ENCODE measurements at regions not wholly inside any gene's neighbourhood (a gene's known extent, or its start where the extent isn't known, plus 50 kb on each side); places are given as distances from the start of the nearest gene placed in this dataset.

DNA sequence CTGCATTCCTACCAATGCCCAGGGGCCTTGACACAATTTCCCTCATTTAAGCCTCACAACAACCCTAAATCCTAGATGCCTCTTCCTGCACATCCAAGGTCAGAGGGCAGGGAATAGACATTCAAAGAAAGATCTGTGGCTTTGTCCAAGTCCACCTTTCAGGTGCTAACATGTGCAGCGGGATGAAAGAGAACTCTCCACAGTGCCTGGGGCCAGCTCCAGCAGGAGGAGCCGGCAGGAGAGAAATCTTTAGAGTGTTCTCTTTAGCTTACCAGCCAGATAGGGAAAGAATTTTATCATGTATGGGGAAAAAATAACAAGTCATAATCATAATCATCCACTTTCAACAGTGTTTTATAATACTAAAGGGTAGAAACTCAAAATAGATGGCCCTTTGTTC, 319.7 kb downstream of the MATN1 start:
- H3K4me1 ChIP-seq (ENCODE audit: control insufficient read depth, low read depth, low read length): no peaks in the 10 kb centered on the region
- H3K9me3 ChIP-seq (ENCODE audit: control insufficient read depth, low read depth, low read length): no peaks in the 10 kb centered on the region
- H3K27me3 ChIP-seq (ENCODE audit: control insufficient read depth, insufficient read depth, low read length): no peaks in the 10 kb centered on the region
- no peak overlapping the region for H3K27ac ChIP-seq (ENCODE audit: low read length)
- H3K9ac ChIP-seq (ENCODE audit: low read length): no peak overlapping the region
- no peaks in the 10 kb centered on the region for H3K36me3 ChIP-seq (ENCODE audit: control insufficient read depth, low read depth, low read length)
- H3K4me3 ChIP-seq (ENCODE audit: low read length): no peak overlapping the region

GRCh38 chr1:30403061-30403645, 320.2 kb downstream of the MATN1 start:
- no peaks in the 10 kb centered on the region for H3K27me3 ChIP-seq (ENCODE audit: control insufficient read depth, insufficient read depth, low read length)
- H3K9me3 ChIP-seq (ENCODE audit: control insufficient read depth, low read depth, low read length): no peaks in the 10 kb centered on the region
- H3K9ac ChIP-seq (ENCODE audit: low read length): no peak overlapping the region
- no peak overlapping the region for H3K27ac ChIP-seq (ENCODE audit: low read length)
- no peaks in the 10 kb centered on the region for H3K36me3 ChIP-seq (ENCODE audit: control insufficient read depth, low read depth, low read length)
- no peaks in the 10 kb centered on the region for H3K4me1 ChIP-seq (ENCODE audit: control insufficient read depth, low read depth, low read length)
- no peak overlapping the region for H3K4me3 ChIP-seq (ENCODE audit: low read length)

- Histone ChIP-seq H3K4me1 (ENCODE audit: control insufficient read depth, low read depth, low read length) (no peaks in the 10 kb centered on the region), H3K4me3 (ENCODE audit: low read length) (no peak overlapping the region), H3K27ac (ENCODE audit: low read length) (no peak overlapping the region), H3K9me3 (ENCODE audit: control insufficient read depth, low read depth, low read length) (no peaks in the 10 kb centered on the region), H3K27me3 (ENCODE audit: control insufficient read depth, insufficient read depth, low read length) (no peaks in the 10 kb centered on the region), H3K36me3 (ENCODE audit: control insufficient read depth, low read depth, low read length) (no peaks in the 10 kb centered on the region), H3K9ac (ENCODE audit: low read length) (no peak overlapping the region)
These were observed 321.4 kb downstream of the MATN1 start for GRCh38 chr1:30402031-30402430.

DNA sequence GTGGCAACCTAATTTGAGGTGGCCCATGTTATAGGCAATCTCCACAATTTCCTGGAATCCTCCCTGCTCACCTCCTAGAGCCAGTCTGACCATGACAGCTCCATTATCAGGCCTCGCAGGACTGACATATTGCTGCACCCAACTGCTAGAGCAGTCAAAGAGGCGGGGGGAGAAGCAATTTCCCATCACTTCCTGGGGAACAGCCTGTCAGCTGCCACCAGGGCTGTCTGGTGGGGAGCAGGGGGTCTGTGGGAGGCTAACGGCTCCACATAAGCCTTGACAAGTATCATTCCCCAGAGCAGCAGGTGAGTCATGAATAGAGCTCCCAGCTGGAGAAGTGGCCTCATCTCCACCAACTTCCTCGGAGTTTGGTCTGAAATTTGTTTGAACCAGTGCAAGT, 322.9 kb downstream of the MATN1 start:
- Histone ChIP-seq H3K9me3 (ENCODE audit: control insufficient read depth, low read depth, low read length) (no peaks in the 10 kb centered on the region), H3K4me1 (ENCODE audit: control insufficient read depth, low read depth, low read length) (no peaks in the 10 kb centered on the region)

DNA sequence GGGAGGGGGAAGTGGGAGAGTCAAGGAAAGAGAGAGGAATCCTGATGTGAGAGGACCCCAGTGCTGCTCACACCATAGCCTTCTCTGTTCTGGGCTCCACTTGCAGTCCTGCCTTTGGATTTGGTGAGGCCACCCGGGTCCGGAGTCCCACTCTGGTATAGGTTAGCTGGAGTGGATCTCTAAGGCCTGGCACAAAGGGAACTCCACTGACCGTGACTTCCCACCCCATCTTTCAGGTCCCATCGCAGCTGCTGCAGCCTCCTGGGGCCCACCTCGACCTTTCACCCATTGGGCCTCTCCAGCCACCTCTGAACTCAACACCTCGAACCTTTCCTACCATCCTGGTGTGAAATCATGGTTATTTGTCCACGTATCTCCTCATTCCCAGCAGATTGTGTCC, 324.4 kb downstream of the MATN1 start:
- Histone ChIP-seq H3K36me3 (ENCODE audit: control insufficient read depth, low read depth, low read length) (no peaks in the 10 kb centered on the region), H3K27ac (ENCODE audit: low read length) (no peak overlapping the region), H3K9me3 (ENCODE audit: control insufficient read depth, low read depth, low read length) (no peaks in the 10 kb centered on the region), H3K4me3 (ENCODE audit: low read length) (no peak overlapping the region), H3K9ac (ENCODE audit: low read length) (no peak overlapping the region), H3K27me3 (ENCODE audit: control insufficient read depth, insufficient read depth, low read length) (no peaks in the 10 kb centered on the region), H3K4me1 (ENCODE audit: control insufficient read depth, low read depth, low read length) (no peaks in the 10 kb centered on the region)

More for the DNA sequence above, 322.9 kb downstream of the MATN1 start:
- Histone ChIP-seq H3K9ac (ENCODE audit: low read length) (no peak overlapping the region), H3K27me3 (ENCODE audit: control insufficient read depth, insufficient read depth, low read length) (no peaks in the 10 kb centered on the region), H3K27ac (ENCODE audit: low read length) (no peak overlapping the region), H3K4me3 (ENCODE audit: low read length) (no peak overlapping the region), H3K36me3 (ENCODE audit: control insufficient read depth, low read depth, low read length) (no peaks in the 10 kb centered on the region)

DNA sequence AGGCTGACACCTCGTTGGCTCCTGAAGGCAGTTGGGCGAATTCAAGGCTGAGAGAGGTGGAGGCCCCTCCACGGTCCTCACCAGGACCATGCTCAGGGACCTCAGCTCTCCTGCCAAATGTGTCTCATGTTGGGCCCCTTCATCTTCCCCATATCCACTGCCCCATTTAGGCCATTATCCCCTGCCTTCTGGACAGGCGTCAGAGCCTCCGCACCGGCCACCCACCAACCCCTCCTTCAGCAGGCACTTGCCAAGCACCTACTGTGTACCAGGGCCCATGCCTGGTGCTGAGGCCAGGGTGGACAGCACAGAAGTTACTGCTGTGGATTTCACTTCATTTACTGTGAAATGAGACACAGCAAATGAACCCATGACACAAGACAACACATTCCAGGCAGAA, 325.8 kb downstream of the MATN1 start:
- Histone ChIP-seq H3K4me1 (ENCODE audit: control insufficient read depth, low read depth, low read length) (no peaks in the 10 kb centered on the region), H3K4me3 (ENCODE audit: low read length) (no peak overlapping the region), H3K27ac (ENCODE audit: low read length) (no peak overlapping the region), H3K9ac (ENCODE audit: low read length) (no peak overlapping the region), H3K27me3 (ENCODE audit: control insufficient read depth, insufficient read depth, low read length) (no peaks in the 10 kb centered on the region), H3K36me3 (ENCODE audit: control insufficient read depth, low read depth, low read length) (no peaks in the 10 kb centered on the region), H3K9me3 (ENCODE audit: control insufficient read depth, low read depth, low read length) (no peaks in the 10 kb centered on the region)

DNA sequence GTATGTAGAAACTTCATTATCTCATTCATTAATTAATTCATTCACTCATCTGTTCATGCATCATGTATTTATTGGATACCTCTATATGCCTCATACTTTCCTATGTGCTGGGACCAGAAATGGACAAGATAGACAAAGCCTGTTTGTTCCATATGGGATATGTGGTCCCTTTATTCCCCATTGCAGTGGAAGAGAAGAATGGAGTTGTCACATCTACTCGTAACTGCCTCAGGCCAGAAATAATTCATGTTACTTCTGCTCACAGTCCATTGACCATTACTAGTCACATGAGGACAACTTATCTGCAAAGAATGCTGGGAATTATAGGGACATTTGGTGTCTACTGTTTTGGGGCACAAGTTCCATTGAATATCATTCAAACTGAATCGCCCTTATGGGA, 327.8 kb downstream of the MATN1 start:
- Histone ChIP-seq H3K9me3 (ENCODE audit: control insufficient read depth, low read depth, low read length) (no peaks in the 10 kb centered on the region), H3K4me3 (ENCODE audit: low read length) (no peak overlapping the region), H3K27me3 (ENCODE audit: control insufficient read depth, insufficient read depth, low read length) (no peaks in the 10 kb centered on the region), H3K27ac (ENCODE audit: low read length) (no peak overlapping the region), H3K4me1 (ENCODE audit: control insufficient read depth, low read depth, low read length) (no peaks in the 10 kb centered on the region), H3K36me3 (ENCODE audit: control insufficient read depth, low read depth, low read length) (no peaks in the 10 kb centered on the region), H3K9ac (ENCODE audit: low read length) (no peak overlapping the region)

DNA sequence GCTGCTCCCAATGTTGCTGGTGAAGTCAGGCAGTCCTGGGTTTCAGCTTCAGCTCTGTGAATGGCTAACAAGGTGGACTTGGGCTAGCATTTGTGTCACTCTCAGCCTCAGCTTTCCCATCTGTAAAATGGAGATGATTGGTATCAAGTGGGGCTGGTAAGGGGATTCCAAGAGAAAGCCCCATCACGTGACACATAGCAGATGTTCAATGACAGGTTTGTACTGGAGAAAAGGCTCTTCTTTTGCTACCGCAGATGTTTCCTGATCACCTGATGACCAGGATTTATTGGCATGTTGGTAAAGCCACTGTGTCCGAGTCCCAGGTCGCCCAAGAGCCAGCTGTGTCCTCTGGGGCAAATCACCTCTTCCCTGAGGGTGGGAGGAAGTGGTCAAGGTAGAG, 335.0 kb downstream of the MATN1 start:
- Histone ChIP-seq H3K9me3 (ENCODE audit: control insufficient read depth, low read depth, low read length) (no peaks in the 10 kb centered on the region), H3K9ac (ENCODE audit: low read length) (no peak overlapping the region), H3K27ac (ENCODE audit: low read length) (no peak overlapping the region), H3K27me3 (ENCODE audit: control insufficient read depth, insufficient read depth, low read length) (no peaks in the 10 kb centered on the region), H3K4me1 (ENCODE audit: control insufficient read depth, low read depth, low read length) (no peaks in the 10 kb centered on the region), H3K36me3 (ENCODE audit: control insufficient read depth, low read depth, low read length) (no peaks in the 10 kb centered on the region), H3K4me3 (ENCODE audit: low read length) (no peak overlapping the region)

- H3K9me3 ChIP-seq (ENCODE audit: control insufficient read depth, low read depth, low read length): no peaks in the 10 kb centered on the region
- H3K4me1 ChIP-seq (ENCODE audit: control insufficient read depth, low read depth, low read length): no peaks in the 10 kb centered on the region
- H3K27ac ChIP-seq (ENCODE audit: low read length): no peak overlapping the region
- H3K36me3 ChIP-seq (ENCODE audit: control insufficient read depth, low read depth, low read length): no peaks in the 10 kb centered on the region
- no peak overlapping the region for H3K4me3 ChIP-seq (ENCODE audit: low read length)
- no peak overlapping the region for H3K9ac ChIP-seq (ENCODE audit: low read length)
- no peaks in the 10 kb centered on the region for H3K27me3 ChIP-seq (ENCODE audit: control insufficient read depth, insufficient read depth, low read length)
These were observed 337.0 kb downstream of the MATN1 start for GRCh38 chr1:30386156-30386926.

- Histone ChIP-seq H3K4me3 (ENCODE audit: low read length) (no peak overlapping the region), H3K36me3 (ENCODE audit: control insufficient read depth, low read depth, low read length) (no peaks in the 10 kb centered on the region), H3K27me3 (ENCODE audit: control insufficient read depth, insufficient read depth, low read length) (no peaks in the 10 kb centered on the region), H3K9ac (ENCODE audit: low read length) (no peak overlapping the region), H3K27ac (ENCODE audit: low read length) (no peak overlapping the region), H3K4me1 (ENCODE audit: control insufficient read depth, low read depth, low read length) (no peaks in the 10 kb centered on the region), H3K9me3 (ENCODE audit: control insufficient read depth, low read depth, low read length) (no peaks in the 10 kb centered on the region)
These were observed 338.0 kb downstream of the MATN1 start for GRCh38 chr1:30385246-30385995.

- H3K27me3 ChIP-seq (ENCODE audit: control insufficient read depth, insufficient read depth, low read length): no peaks in the 10 kb centered on the region
- no peak overlapping the region for H3K4me3 ChIP-seq (ENCODE audit: low read length)
- H3K36me3 ChIP-seq (ENCODE audit: control insufficient read depth, low read depth, low read length): no peaks in the 10 kb centered on the region
- H3K27ac ChIP-seq (ENCODE audit: low read length): no peak overlapping the region
- no peaks in the 10 kb centered on the region for H3K4me1 ChIP-seq (ENCODE audit: control insufficient read depth, low read depth, low read length)
- H3K9me3 ChIP-seq (ENCODE audit: control insufficient read depth, low read depth, low read length): no peaks in the 10 kb centered on the region
- H3K9ac ChIP-seq (ENCODE audit: low read length): no peak overlapping the region
These were observed 338.8 kb downstream of the MATN1 start for GRCh38 chr1:30384286-30385245.

All from iPS-18a (cell line).